DMS53 (cell line): ENCODE measurements at regions not wholly inside any gene's neighbourhood (a gene's known extent, or its start where the extent isn't known, plus 50 kb on each side); places are given as distances from the start of the nearest gene placed in this dataset.

Source experiments
- DNase-seq: peaks from one replicate; lab custom pipeline; 2025; lab: John Stamatoyannopoulos, UW

DNA sequence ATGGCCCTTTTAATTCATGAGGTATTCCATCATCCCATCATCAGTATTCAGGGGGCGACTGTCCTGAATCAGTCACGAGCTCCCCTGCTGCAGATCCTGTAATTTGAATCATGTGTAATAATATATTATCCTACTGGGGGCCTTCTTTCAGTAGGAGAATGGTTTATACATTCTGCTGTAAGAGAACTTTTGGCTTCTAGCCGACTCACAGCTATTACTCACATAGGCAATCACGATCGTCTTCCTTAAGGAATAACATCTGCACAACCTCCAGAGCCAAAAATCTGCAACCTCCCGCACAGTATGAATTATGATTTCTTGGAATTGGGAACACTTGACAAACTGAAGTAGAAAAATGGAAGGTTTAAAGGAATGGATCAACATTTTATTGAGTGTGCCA is 343.0 kb downstream of the USP25 start:
- no peak for DNase-seq

DNA sequence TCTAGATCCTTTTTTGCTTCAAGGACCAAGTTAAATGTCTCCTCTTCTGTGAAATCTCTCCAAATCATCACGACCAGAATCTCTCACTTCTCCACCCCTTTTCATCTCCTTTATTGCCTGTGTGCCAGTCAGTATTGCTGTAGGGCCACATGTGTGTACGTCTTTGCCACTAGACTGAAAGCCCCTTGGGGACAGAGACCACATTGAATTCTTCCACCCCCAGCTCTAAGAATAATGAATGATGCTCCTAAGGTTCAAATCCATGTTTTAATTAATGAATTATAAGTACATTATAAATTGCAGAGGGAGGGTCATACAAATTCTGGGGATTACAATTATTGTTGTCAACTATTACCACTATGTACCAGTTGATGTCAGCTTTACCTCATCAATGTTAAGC is 343.8 kb downstream of the USP25 start:
- no peak for DNase-seq

- no peak for DNase-seq
These were observed 345.2 kb downstream of the USP25 start for GRCh38 chr21:16074950-16075489.

DNA sequence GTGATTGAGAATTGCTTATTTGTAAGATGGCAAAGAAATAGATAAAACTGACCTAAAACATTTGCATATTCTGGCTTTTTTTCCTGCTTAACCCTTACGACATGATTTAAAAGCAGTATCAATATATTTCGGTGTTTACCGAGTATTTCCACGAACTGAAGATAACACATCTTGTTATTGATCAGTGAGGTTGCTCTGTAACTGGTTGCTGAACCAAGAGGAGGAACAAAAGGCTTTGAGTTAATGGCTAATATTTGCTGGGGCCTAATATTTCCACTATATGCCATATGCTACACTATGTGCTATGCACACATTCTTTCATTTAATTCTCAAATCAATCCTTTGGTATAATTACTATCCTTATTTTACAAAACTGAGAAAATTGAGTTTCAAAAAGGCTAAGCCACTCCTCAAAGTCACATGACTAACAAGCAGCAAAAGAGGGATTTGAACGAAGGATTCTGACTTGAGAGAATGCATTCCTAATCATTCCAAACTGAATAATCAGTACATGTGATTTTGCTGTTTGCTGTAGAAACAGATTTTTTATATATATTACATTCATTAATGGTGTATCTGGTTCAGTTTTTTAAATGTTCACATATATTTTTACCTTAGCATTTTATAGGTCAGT is 346.0 kb downstream of the USP25 start:
- no peak for DNase-seq

- no peak for DNase-seq
These were observed 346.7 kb downstream of the USP25 start for GRCh38 chr21:16076465-16076864.

GRCh38 chr21:16078382-16078781 is 348.6 kb downstream of the USP25 start:
- DNase-seq: no peak

- DNase-seq: peak; percentile 89
These were observed 350.0 kb downstream of the USP25 start for GRCh38 chr21:16079830-16080229.

DNA sequence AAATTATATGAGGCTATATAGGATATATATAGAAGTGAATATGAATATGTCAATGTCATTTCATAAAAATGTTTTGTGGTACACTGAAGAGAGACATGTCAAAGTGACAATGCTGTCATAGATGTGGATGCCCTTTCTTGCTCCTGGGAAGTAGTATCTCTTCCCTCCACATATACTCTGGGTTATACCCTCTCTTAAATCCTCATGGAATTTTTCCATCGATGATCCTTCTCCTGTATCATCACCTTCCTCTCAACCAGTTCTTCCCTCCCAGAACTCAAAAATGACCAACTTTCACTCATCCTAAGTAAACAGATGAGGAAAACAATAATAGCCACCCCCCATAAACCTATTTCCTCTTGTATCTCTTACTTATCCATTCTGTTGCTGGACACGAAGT is 351.5 kb downstream of the USP25 start:
- peak; percentile 3 for DNase-seq

GRCh38 chr21:16082038-16082816 is 352.4 kb downstream of the USP25 start:
- DNase-seq: peak; percentile 54

DNA sequence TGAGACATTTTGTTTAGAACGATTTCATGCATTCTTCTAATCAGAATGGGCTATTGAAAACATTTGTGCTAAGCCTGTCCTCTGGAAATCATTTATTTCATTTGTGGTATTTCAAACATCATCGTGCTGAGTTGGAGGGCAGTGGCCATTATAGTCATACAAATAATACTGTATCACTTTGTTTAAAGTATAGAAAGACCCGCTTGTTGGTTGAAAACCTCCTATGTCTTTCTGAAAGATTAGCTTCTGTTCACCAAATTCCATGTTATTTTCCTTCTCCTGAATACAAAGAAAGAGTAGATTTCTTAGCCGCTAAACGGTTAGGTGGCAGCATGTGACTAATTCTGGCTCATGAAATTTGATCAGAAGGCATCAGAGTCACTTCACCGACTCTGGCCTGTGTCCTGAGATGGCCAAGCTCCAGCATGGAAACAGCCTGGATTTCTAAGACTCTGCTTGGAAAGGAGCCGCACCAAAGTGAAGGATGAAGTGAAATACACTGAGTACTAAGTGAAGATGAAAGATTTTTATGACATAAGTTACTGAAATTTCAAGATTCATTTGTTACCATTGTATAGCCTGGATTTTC is 355.1 kb downstream of the USP25 start:
- no peak for DNase-seq

DNA sequence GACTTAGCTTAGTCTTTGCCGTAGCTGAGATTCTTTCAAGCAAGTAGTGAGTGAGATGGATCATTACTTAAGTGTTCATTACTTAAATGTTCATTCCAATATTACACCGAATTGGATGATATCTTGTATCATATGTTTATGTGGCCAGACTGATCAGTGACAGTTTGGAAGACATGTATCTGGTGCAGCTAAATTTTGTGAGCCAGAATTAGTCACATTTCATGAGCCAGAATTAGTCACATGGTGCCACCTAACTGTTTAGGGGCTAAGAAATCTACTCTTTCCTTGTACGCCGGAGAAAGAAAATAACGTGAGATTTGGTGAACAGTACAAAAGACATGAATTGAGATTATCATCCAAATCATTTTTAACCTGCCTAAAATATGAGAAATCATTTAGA is 355.6 kb downstream of the USP25 start:
- no peak for DNase-seq

GRCh38 chr21:16086121-16086520 is 356.3 kb downstream of the USP25 start:
- no peak for DNase-seq

DNA sequence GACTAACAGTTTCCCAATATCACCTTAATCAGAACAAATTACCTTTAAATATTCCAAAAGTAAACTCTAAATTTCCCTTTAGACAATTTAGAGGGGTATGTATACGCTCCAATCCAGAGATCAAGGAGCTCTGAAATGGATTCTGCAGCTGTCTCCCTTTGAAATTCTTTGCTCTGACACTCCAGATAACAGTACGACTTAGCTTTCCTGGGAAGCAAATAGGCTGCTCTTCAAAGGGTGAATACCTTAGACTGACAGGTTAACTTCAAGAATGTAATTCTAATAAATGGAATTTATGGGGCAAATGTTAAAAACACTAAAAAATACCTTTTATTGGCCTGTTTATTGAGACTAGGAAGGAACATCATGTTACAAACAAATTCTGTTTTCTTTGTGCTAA is 357.2 kb downstream of the USP25 start:
- no peak for DNase-seq

DNA sequence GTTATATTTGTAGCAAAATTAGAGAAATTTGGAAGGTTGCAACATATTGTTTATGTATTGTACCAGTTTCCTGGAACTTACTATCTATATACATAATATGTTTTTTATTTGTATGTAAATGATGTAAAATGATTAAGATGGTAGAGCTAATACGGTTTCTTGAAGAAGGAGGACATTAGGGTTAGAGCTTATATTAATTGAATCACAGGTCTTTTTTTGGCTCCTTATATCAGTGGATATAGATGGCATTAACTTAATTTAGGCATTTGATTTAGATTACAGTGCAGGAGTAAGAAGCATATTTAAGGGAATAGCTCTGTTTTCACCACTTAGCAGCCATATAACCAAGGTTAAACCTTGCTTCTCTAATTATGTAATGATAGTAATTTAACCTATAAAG is 357.7 kb downstream of the USP25 start:
- DNase-seq: no peak

DNA sequence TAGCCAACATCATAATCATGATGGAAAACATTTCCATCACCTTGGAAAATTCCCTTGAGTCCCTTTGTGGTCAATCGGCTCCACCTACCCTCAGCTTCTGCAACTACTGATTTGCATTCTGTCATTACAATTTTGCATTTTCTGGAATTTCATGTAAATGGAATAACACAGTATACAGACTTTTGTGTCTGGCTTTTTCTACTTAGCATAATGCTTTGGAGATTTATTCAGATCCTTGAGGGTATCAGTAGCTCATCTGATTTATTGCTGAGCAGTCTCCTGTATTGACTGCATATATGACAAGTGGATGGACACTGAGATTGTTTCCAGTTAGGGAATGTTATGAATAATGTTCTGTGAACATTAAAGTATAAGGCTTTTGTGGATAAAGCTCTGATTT is 358.3 kb downstream of the USP25 start:
- DNase-seq: no peak

DNA sequence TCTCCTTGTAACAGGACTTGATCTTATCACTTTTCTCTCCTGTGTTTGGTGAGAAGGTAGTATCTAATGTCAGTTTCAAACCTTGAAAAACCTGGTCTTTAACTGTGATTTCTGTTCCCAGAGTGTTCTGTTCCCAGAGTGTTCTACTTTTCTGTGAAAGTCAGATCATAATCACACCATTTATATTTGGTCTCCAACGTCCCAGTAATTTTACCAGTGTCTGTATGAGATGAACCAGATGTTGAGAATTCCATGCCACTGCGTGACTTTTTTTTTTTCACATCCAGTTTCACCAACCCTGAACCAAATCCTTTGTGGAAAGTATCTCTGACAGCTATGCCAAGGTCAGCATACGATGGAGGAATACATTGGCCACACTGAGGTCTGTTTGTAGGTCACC is 365.2 kb downstream of the USP25 start:
- DNase-seq: no peak

DNA sequence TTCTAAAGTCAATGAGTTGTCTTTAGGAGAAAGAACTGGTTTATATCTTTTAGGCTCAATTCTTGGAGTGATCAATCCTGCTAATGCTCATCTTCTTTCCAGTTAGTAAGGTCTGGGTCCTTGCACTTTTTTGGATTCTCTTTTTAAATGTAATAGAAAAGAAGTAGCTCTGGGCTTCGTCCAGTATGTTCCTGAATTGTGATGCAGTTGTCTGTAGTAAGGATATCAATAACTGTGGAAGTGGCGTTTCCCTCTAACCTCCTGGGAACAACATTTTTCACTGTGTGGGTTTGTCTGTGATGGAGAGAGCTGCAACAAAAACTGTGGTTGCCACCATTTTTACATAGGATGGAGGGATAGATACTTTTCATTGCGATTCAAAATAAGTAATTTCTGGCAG is 367.2 kb downstream of the USP25 start:
- DNase-seq: no peak

DNA sequence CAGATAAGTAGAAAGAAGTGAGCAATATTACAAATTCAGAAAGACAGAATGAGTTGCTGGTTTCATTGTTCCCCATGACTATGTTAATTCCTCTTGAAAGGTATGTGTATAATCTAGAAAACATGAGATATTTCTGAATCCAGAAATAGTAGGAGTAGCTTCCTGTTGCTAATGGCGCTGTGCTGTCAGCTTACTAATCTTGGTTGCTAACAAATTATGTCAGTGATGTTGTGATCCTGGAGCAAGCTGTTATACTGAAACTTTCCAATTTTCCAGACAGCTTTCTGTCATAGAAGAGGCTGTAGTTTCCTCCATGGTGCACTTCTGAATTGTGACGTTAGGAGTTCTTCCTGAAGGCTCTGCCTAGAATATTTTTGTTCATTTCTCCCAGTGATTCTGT is 372.3 kb downstream of the USP25 start:
- no peak for DNase-seq

- no peak for DNase-seq
These were observed 378.8 kb downstream of the USP25 start for GRCh38 chr21:16108561-16109075.

GRCh38 chr21:16113052-16113715 is 383.4 kb downstream of the USP25 start:
- DNase-seq: peak; percentile 59

DNA sequence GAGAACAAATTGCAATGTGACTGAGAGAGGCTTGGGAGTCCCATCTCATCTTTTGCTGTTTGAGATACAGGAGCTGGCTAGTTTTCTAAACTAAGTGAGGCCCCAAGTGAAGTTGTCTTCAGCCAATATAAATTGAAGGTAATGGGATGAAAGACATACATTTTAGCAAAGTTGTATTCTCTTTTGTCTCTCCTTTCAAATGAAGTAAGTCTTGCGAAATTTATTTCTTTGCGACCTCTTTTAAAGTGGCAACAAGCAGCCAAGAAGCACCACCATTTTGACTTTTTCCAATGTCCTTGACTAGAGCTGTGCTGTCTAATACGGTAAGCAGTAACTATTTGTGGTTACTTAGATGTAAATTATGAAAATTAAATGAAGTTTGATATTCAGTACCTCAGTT is 385.7 kb downstream of the USP25 start:
- DNase-seq: no peak

GRCh38 chr21:16116069-16116468 is 386.3 kb downstream of the USP25 start:
- DNase-seq: no peak
